LNCaP clone FGC (cell line): ENCODE measurements at regions not wholly inside any gene's neighbourhood (a gene's known extent, or its start where the extent isn't known, plus 50 kb on each side); places are given as distances from the start of the nearest gene placed in this dataset.

Source experiments
- DNase-seq: peaks from one replicate; pipeline ENCODE4 v3.0.0-alpha.2; 2011; ENCODE audit warnings: low read depth
- H3K4me3 ChIP-seq: 2 replicates; pipeline ENCODE4 v1.5.1; 2011; ENCODE audit warnings: mild to moderate bottlenecking, low read depth, low read length, control low read depth
- CTCF ChIP-seq: IDR thresholded peaks from 2 replicates; pipeline ENCODE4 v1.5.1; 2012; ENCODE audit warnings: mild to moderate bottlenecking; ENCODE audit not compliant: control insufficient read depth, insufficient read depth; ENCODE audit errors: extremely low read depth

DNA sequence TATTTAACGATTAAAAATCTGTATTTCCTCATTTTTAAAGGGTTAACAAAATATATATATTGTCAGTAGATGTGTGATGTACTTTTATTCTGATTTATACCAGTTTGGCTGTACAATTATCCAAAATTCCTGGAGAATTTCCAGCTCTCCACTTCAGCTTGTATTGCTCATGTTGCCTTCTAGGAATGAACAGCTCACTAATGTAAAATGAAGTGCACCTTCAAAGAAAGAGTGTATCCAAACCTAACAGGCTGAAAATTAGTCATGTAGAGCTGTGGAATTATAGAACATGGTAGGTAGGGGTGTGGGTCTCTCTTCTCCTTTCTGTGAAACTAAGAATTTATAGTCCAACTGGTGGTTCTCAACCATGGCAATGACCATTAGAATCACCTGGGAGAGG lies 362.0 kb downstream of the ETNK1 start:
- TF ChIP-seq CTCF = no peak
- no peak for DNase-seq
- no peak overlapping the region for H3K4me3 ChIP-seq

DNA sequence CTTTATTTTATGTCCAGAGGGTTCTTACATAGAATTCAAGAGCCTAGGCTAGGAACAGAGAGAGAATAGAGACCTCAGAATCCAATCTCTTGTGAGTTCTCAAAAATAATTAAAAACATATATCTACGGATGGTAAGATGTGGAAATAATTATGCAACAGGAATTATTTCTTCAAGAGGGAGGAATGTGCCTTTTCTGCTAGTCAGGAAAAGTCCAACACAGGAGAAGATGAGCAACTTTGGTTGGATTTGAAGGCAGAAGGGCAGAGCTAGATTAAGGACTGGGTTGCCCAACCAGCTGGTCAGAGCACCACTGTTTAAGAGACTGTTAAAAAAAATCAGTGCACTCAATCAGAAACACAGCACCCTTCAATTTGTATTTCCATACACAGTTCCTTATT lies 365.5 kb downstream of the ETNK1 start:
- TF ChIP-seq CTCF = no peak
- H3K4me3 ChIP-seq = no peak overlapping the region
- DNase-seq = no peak

GRCh38 chr12:22991250-22991844 lies 366.4 kb downstream of the ETNK1 start:
- TF ChIP-seq CTCF = no peak
- DNase-seq = no peak
- H3K4me3 ChIP-seq = no peak overlapping the region

- no peak for TF ChIP-seq CTCF
- H3K4me3 ChIP-seq = no peak overlapping the region
- DNase-seq = no peak
These were observed 368.8 kb downstream of the ETNK1 start for GRCh38 chr12:22993609-22994315.

GRCh38 chr12:22994316-22994675 lies 369.3 kb downstream of the ETNK1 start:
- no peak overlapping the region for H3K4me3 ChIP-seq
- DNase-seq = no peak
- TF ChIP-seq CTCF = no peak

GRCh38 chr12:23001487-23001886 lies 376.5 kb downstream of the ETNK1 start:
- TF ChIP-seq CTCF = no peak
- no peak for DNase-seq

GRCh38 chr12:23002381-23002780 lies 377.4 kb downstream of the ETNK1 start:
- DNase-seq = no peak
- TF ChIP-seq CTCF = no peak
- no peak overlapping the region for H3K4me3 ChIP-seq

More at GRCh38 chr12:23001487-23001886, 376.5 kb downstream of the ETNK1 start:
- no peak overlapping the region for H3K4me3 ChIP-seq
